Liver (tissue), 7 donors: ENCODE measurements at regions not wholly inside any gene's neighbourhood (a gene's known extent, or its start where the extent isn't known, plus 50 kb on each side); places are given as distances from the start of the nearest gene placed in this dataset.
"Not testable (repeated sequence)": the region's sequence is repeated elsewhere in the genome, so short reads cannot be mapped to it uniquely, and the experiment has no call there.

Experiments
- DNase-seq: peaks from one replicate; pipeline ENCODE4 v3.0.0-alpha.2; 2017; ENCODE audit warnings: low spot score
- H3K27ac ChIP-seq, 2 donors: one replicate each; pipeline ENCODE4 v1.7.0; 2013; ENCODE audit warnings: inconsistent platforms in 2 of 2, low read length in 2 of 2, control low read depth in 1 of 2, low read depth in 1 of 2, mild to moderate bottlenecking in 1 of 2
- H3K27me3 ChIP-seq, 4 donors: one replicate each; pipeline versions ENCODE4 v1.6.1 to v1.7.0; 2013; ENCODE audit warnings: low read length in 3 of 4, inconsistent platforms in 1 of 4, mild to moderate bottlenecking in 1 of 4, moderate library complexity in 1 of 4; ENCODE audit not compliant: control insufficient read depth in 4 of 4, insufficient read depth in 4 of 4
- H3K36me3 ChIP-seq, 4 donors: one replicate each; pipeline versions ENCODE4 v1.6.1 to v1.7.0; 2013; ENCODE audit warnings: low read length in 3 of 4, mild to moderate bottlenecking in 3 of 4, low read depth in 1 of 4, moderate library complexity in 1 of 4; ENCODE audit not compliant: control insufficient read depth in 4 of 4, insufficient read depth in 3 of 4
- H3K4me1 ChIP-seq, 4 donors: one replicate each; pipeline versions ENCODE4 v1.6.1 to v1.7.0; 2013; ENCODE audit warnings: low read length in 3 of 4, mild to moderate bottlenecking in 3 of 4, moderate library complexity in 1 of 4; ENCODE audit not compliant: control insufficient read depth in 4 of 4, insufficient read depth in 4 of 4
- H3K4me3 ChIP-seq, 3 donors: one replicate each; pipeline versions ENCODE4 v1.6.1 to v1.7.0; 2013; ENCODE audit warnings: low read length in 3 of 3, control low read depth in 1 of 3, low read depth in 1 of 3, mild to moderate bottlenecking in 1 of 3
- H3K9ac ChIP-seq, 2 donors: one replicate each; pipeline ENCODE4 v1.7.0; 2013; ENCODE audit warnings: low read length in 2 of 2, mild to moderate bottlenecking in 2 of 2, moderate library complexity in 2 of 2, control low read depth in 1 of 2, low read depth in 1 of 2
- H3K9me3 ChIP-seq, 4 donors: one replicate each; pipeline versions ENCODE4 v1.6.1 to v1.7.0; 2013; ENCODE audit warnings: low read length in 3 of 4; ENCODE audit not compliant: control insufficient read depth in 4 of 4
- FOXA1 ChIP-seq: IDR thresholded peaks from 2 replicates; pipeline ENCODE4 v1.6.1; 2016; ENCODE audit warnings: antibody characterized with exemption
- FOXA2 ChIP-seq: IDR thresholded peaks from 2 replicates; pipeline ENCODE4 v1.6.1; 2016; ENCODE audit warnings: antibody characterized with exemption
- HNF4A ChIP-seq, 2 donors: conservative IDR thresholded peaks; 2 replicates each; pipeline ENCODE4 v1.6.1; 2016; ENCODE audit warnings: antibody characterized with exemption in 2 of 2, mild to moderate bottlenecking in 2 of 2
- HNF4G ChIP-seq: IDR thresholded peaks from 2 replicates; pipeline ENCODE4 v1.6.1; 2016; ENCODE audit warnings: antibody characterized with exemption
- NR2F2 ChIP-seq: IDR thresholded peaks from 2 replicates; pipeline ENCODE4 v1.6.1; 2016; ENCODE audit warnings: antibody characterized with exemption
- RAD21 ChIP-seq, 2 donors: IDR thresholded peaks; 2 replicates each; pipeline ENCODE4 v1.6.1; 2016; ENCODE audit warnings: antibody characterized with exemption in 2 of 2, mild to moderate bottlenecking in 2 of 2
- RXRA ChIP-seq, 2 donors: IDR thresholded peaks; 2 replicates each; pipeline ENCODE4 v1.6.1; 2017 to 2018; ENCODE audit warnings: antibody characterized with exemption in 2 of 2, mild to moderate bottlenecking in 1 of 2
- TAF1 ChIP-seq: conservative IDR thresholded peaks from 2 replicates; pipeline ENCODE4 v1.6.1; 2016; ENCODE audit warnings: antibody characterized with exemption, mild to moderate bottlenecking
- WGBS: extraction: QIAGEN DNeasy Blood & Tissue Kit; methylation state at CpG from one replicate; pipeline ENCODE4 v1.1.7; 2013; 5-methylcytosine and 5-hydroxymethylcytosine counted together
- TF ChIP-seq, protein P1 (sequence below): IDR thresholded peaks from 2 replicates; pipeline ENCODE4 v1.6.1; 2016; ENCODE audit warnings: antibody characterized with exemption, mild to moderate bottlenecking
- TF ChIP-seq, protein P2 (sequence below): IDR thresholded peaks from 2 replicates; pipeline ENCODE4 v1.6.1; 2016; ENCODE audit warnings: antibody characterized with exemption
- TF ChIP-seq, protein P3 (sequence below): IDR thresholded peaks from 2 replicates; pipeline ENCODE4 v1.6.1; 2016; ENCODE audit warnings: antibody characterized with exemption
- donor health status: healthy.
- donor health status: healthy.
- donor health status: healthy.
- donor health status: healthy.

DNA sequence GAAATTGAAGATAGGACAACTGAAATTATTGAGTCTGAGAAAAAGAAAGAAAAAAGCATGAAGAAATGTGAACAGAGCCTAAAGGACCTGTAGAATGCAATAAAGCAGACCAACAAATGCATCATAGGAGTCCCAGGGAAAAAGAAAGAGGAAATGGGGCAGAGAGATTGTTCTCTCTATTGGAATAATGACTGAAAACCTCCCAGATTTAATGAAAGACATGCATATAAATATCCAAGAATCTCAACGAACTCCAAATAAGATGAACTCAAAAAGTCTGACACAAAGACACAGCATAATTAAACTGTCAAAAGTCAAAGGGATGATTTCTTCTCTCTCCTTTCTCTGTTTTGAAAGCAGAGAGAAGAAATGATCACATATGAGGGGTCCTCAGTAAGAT is 124.7 kb downstream of the MEX3B start (continued):
- TF ChIP-seq, protein P1, sequence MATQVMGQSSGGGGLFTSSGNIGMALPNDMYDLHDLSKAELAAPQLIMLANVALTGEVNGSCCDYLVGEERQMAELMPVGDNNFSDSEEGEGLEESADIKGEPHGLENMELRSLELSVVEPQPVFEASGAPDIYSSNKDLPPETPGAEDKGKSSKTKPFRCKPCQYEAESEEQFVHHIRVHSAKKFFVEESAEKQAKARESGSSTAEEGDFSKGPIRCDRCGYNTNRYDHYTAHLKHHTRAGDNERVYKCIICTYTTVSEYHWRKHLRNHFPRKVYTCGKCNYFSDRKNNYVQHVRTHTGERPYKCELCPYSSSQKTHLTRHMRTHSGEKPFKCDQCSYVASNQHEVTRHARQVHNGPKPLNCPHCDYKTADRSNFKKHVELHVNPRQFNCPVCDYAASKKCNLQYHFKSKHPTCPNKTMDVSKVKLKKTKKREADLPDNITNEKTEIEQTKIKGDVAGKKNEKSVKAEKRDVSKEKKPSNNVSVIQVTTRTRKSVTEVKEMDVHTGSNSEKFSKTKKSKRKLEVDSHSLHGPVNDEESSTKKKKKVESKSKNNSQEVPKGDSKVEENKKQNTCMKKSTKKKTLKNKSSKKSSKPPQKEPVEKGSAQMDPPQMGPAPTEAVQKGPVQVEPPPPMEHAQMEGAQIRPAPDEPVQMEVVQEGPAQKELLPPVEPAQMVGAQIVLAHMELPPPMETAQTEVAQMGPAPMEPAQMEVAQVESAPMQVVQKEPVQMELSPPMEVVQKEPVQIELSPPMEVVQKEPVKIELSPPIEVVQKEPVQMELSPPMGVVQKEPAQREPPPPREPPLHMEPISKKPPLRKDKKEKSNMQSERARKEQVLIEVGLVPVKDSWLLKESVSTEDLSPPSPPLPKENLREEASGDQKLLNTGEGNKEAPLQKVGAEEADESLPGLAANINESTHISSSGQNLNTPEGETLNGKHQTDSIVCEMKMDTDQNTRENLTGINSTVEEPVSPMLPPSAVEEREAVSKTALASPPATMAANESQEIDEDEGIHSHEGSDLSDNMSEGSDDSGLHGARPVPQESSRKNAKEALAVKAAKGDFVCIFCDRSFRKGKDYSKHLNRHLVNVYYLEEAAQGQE: no peak

DNA sequence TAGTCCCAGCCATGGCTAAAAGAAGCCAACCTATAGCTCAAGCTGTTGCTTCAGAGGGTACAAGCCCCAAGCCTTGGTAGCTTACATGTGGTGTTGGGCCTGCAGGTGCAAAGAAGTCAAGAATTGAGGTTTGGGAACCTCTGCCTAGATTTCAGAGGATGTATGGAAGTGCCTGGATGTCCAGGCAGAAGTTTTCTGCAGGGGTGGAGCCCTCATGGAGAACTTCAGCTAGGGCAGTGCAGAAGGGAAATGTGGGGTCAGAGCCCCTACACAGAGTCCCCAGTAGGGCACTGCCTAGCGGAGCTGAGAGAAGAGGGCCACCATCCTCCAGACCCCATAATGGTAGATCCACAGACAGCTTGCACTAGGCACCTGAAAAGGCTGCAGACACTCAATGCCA is 127.1 kb downstream of the MEX3B start:
- H3K9ac ChIP-seq, H3K36me3 ChIP-seq, H3K27me3 ChIP-seq, H3K27ac ChIP-seq, DNase-seq, H3K4me3 ChIP-seq: not testable (repeated sequence)
- H3K4me1 ChIP-seq: peaks cover 0 to 12% (median 8%) of the 10 kb centered on the region in 4 donors
- H3K9me3 ChIP-seq: peaks cover 0 to 13% (median 9%) of the 10 kb centered on the region in 4 donors
- 81% methylated on average over 1 of the region's 1 CpG for whole genome bisulfite sequencing

DNA sequence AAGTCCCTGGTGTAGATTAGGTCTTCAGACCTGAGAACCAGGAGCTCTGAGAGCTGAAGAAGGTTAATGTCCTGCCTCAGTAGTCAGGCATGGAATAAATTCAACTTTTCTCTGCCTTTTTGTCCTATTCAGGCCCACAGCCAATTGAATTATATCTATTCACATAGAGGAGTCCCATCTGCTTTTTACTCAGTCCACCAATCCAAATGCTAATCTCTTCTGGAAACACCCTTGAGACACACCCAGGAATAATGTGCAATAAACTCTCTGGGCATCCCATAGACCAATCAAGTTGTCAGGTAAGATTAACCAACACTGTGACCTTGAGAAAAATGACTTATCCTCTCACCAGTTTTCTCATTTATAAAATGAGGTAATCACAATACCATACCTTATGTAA is 129.4 kb downstream of the MEX3B start:
- Histone ChIP-seq H3K27ac (no peak overlapping the region), H3K9me3 (peaks cover 0 to 13% (median 8%) of the 10 kb centered on the region in 4 donors), H3K4me3 (no peak overlapping the region), H3K4me1 (peaks cover 1 to 13% (median 9%) of the 10 kb centered on the region in 4 donors), H3K9ac (no peak overlapping the region), H3K36me3 (no peaks in the 10 kb centered on the region), H3K27me3 (no peaks in the 10 kb centered on the region)
- no peak for TF ChIP-seq FOXA1
- TF ChIP-seq HNF4A (conservative IDR thresholded peaks at IDR 0.05): no peak
- TF ChIP-seq, protein P1: no peak
- no peak for TF ChIP-seq RAD21 (IDR thresholded peaks at IDR 0.05)
- TF ChIP-seq HNF4G: no peak
- no peak for TF ChIP-seq TAF1
- TF ChIP-seq FOXA2: no peak
- TF ChIP-seq NR2F2: no peak
- TF ChIP-seq, protein P2, sequence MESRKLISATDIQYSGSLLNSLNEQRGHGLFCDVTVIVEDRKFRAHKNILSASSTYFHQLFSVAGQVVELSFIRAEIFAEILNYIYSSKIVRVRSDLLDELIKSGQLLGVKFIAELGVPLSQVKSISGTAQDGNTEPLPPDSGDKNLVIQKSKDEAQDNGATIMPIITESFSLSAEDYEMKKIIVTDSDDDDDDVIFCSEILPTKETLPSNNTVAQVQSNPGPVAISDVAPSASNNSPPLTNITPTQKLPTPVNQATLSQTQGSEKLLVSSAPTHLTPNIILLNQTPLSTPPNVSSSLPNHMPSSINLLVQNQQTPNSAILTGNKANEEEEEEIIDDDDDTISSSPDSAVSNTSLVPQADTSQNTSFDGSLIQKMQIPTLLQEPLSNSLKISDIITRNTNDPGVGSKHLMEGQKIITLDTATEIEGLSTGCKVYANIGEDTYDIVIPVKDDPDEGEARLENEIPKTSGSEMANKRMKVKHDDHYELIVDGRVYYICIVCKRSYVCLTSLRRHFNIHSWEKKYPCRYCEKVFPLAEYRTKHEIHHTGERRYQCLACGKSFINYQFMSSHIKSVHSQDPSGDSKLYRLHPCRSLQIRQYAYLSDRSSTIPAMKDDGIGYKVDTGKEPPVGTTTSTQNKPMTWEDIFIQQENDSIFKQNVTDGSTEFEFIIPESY: no peak
- no peak for TF ChIP-seq RXRA (IDR thresholded peaks at IDR 0.05)
- TF ChIP-seq, protein P3, sequence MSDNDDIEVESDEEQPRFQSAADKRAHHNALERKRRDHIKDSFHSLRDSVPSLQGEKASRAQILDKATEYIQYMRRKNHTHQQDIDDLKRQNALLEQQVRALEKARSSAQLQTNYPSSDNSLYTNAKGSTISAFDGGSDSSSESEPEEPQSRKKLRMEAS: no peak
- DNase-seq: no peak
